SKM-1 (cell line): ENCODE measurements at regions not wholly inside any gene's neighbourhood (a gene's known extent, or its start where the extent isn't known, plus 50 kb on each side); places are given as distances from the start of the nearest gene placed in this dataset.
A peak's percentile ranks its signal among the peaks of the same experiment; 100 is the strongest.
"Not testable (repeated sequence)": the region's sequence is repeated elsewhere in the genome, so short reads cannot be mapped to it uniquely, and the experiment has no call there.

Source experiments
- DNase-seq: peaks from one replicate; lab custom pipeline; 2025; ENCODE audit not compliant: unreplicated experiment; lab: John Stamatoyannopoulos, UW

GRCh38 chrX:121639781-121640180 lies 592.4 kb downstream of the GLUD2 start:
- no peak for DNase-seq

- no peak for DNase-seq
Measured at GRCh38 chrX:121641560-121641959, 594.1 kb downstream of the GLUD2 start.

- DNase-seq = no peak
Measured at GRCh38 chrX:121642415-121642814, 595.0 kb downstream of the GLUD2 start.

GRCh38 chrX:121649417-121649816 lies 602.0 kb downstream of the GLUD2 start:
- no peak for DNase-seq

GRCh38 chrX:121655276-121655675 lies 607.9 kb downstream of the GLUD2 start:
- no peak for DNase-seq

- no peak for DNase-seq
Measured at GRCh38 chrX:121666171-121666570, 618.8 kb downstream of the GLUD2 start.

- DNase-seq = no peak
Measured at GRCh38 chrX:121671649-121672048, 624.2 kb downstream of the GLUD2 start.

GRCh38 chrX:121709236-121709635 lies 661.8 kb downstream of the GLUD2 start:
- DNase-seq = not testable (repeated sequence)

GRCh38 chrX:121733514-121733913 lies 686.1 kb downstream of the GLUD2 start:
- no peak for DNase-seq

- no peak for DNase-seq
Measured at GRCh38 chrX:121746105-121746504, 698.7 kb downstream of the GLUD2 start.

- DNase-seq = not testable (repeated sequence)
Measured at GRCh38 chrX:121753602-121754001, 706.2 kb downstream of the GLUD2 start.

GRCh38 chrX:121754301-121754700 lies 706.9 kb downstream of the GLUD2 start:
- DNase-seq = no peak

GRCh38 chrX:121755541-121755940 lies 708.1 kb downstream of the GLUD2 start:
- DNase-seq = peak; percentile 33

- no peak for DNase-seq
Measured at GRCh38 chrX:121761845-121762244, 714.4 kb downstream of the GLUD2 start.

GRCh38 chrX:121763671-121764070 lies 716.3 kb downstream of the GLUD2 start:
- DNase-seq = no peak

GRCh38 chrX:121768210-121768609 lies 720.8 kb downstream of the GLUD2 start:
- DNase-seq = not testable (repeated sequence)

GRCh38 chrX:121781991-121782390 lies 734.6 kb downstream of the GLUD2 start:
- DNase-seq = no peak

- DNase-seq = no peak
Measured at GRCh38 chrX:121782544-121782943, 735.1 kb downstream of the GLUD2 start.

GRCh38 chrX:121782976-121783375 lies 735.6 kb downstream of the GLUD2 start:
- no peak for DNase-seq

GRCh38 chrX:121802881-121803412 lies 755.5 kb downstream of the GLUD2 start:
- no peak for DNase-seq

- DNase-seq = no peak
Measured at GRCh38 chrX:121823406-121823805, 776.0 kb downstream of the GLUD2 start.

GRCh38 chrX:121831601-121832000 lies 784.2 kb downstream of the GLUD2 start:
- DNase-seq = no peak

- DNase-seq = no peak
Measured at GRCh38 chrX:121832446-121832845, 785.0 kb downstream of the GLUD2 start.

GRCh38 chrX:121836000-121836399 lies 788.6 kb downstream of the GLUD2 start:
- no peak for DNase-seq
